K562 (cell line): ENCODE measurements at regions not wholly inside any gene's neighbourhood (a gene's known extent, or its start where the extent isn't known, plus 50 kb on each side); places are given as distances from the start of the nearest gene placed in this dataset.

Experiments used
- ATAC-seq: fragments of 200-7000 bp; cut with Tn5 transposase; 3 replicates; pipeline ENCODE4 v1.9.1; 2020; ENCODE audit warnings: moderate library complexity
- BruUV-seq: library from RNA; stranded (reverse); fragments of 400-500 nt; replicated peaks from 2 replicates; lab custom pipeline; 2021; lab: Mats Ljungman, UMichigan
- CTCF ChIA-PET: fragments of 300-600 bp; formaldehyde crosslinking; extraction: SDS; loops from one replicate; lab custom pipeline; 2021; ENCODE audit warnings: low intra/inter-chr PET ratio; lab: Yijun Ruan, JAX
- POLR2A ChIA-PET: fragments of 300-600, 350-650 bp; sonication (Branson Sonifier 250); formaldehyde crosslinking; extraction: SDS; loops from one replicate; lab custom pipeline; 2021; ENCODE audit warnings: antibody characterized with exemption, inconsistent platforms; lab: Yijun Ruan, JAX
- DNase-seq, 4 experiments: peaks; one replicate each; pipeline versions ENCODE4 v3.0.0 to v3.0.0-alpha.2; 2011 to 2018; ENCODE audit warnings: low spot score in 3 of 4, mixed read lengths in 3 of 4; ENCODE audit errors: extremely low read depth in 1 of 4
- FAIRE-seq: peaks from 2 replicates; lab custom pipeline; 2011; peaks lifted over from hg19 to GRCh38; lab: Jason Lieb, UNC
- H2AFZ ChIP-seq: 2 replicates; pipeline ENCODE4 v1.6.0; 2011; ENCODE audit warnings: low read depth, low read length, control low read depth, inconsistent platforms
- H3K27ac ChIP-seq: fragments of 200-600 bp; 3 replicates; pipeline ENCODE4 v1.8.0; 2011; ENCODE audit warnings: low read depth, mild to moderate bottlenecking, control low read depth, inconsistent platforms, low read length, moderate library complexity, mixed read lengths; ENCODE audit errors: extremely low read depth
- H3K27me3 ChIP-seq, 2 experiments: fragments of 300-600 bp in 1 of 2; 2 replicates in 1 of 2; 3 replicates in 1 of 2; pipeline versions ENCODE4 v1.6.0 to v1.8.0; 2011; ENCODE audit warnings: inconsistent platforms in 2 of 2, low read length in 2 of 2, mild to moderate bottlenecking in 1 of 2, mixed read lengths in 1 of 2, moderate library complexity in 1 of 2; ENCODE audit not compliant: control insufficient read depth in 2 of 2, insufficient read depth in 2 of 2
- H3K36me3 ChIP-seq: fragments of 300-600 bp; 3 replicates; pipeline ENCODE4 v1.8.0; 2011; ENCODE audit warnings: mild to moderate bottlenecking, low read length, inconsistent platforms; ENCODE audit not compliant: control insufficient read depth, insufficient read depth
- H3K4me1 ChIP-seq, 2 experiments: fragments of 200-600 bp in 1 of 2; replicated peaks in 1 of 2; 2 replicates in 1 of 2; 3 replicates in 1 of 2; pipeline versions ENCODE4 v1.5.1 to v1.8.0; 2011; ENCODE audit warnings: inconsistent platforms in 2 of 2, low read length in 2 of 2, mild to moderate bottlenecking in 1 of 2, mixed read lengths in 1 of 2, moderate library complexity in 1 of 2; ENCODE audit not compliant: control insufficient read depth in 2 of 2, insufficient read depth in 2 of 2
- H3K4me2 ChIP-seq: 2 replicates; pipeline ENCODE4 v1.6.1; 2011; ENCODE audit warnings: low read length, control low read depth, inconsistent platforms, mixed read lengths; ENCODE audit not compliant: insufficient read depth
- H3K4me3 ChIP-seq: fragments of 200-600 bp; sonication (generic), shearing (Covaris generic); 2 replicates; pipeline ENCODE4 v1.5.1; 2016; ENCODE audit warnings: control low read depth, inconsistent platforms
- H3K79me2 ChIP-seq: fragments of 200-600 bp; 3 replicates; pipeline ENCODE4 v1.8.0; 2011; ENCODE audit warnings: low read length, inconsistent platforms; ENCODE audit not compliant: control insufficient read depth, insufficient read depth
- H3K9ac ChIP-seq, 2 experiments: 2 replicates each; pipeline versions ENCODE4 v1.6.0 to v1.6.1; 2011; ENCODE audit warnings: low read depth in 2 of 2, low read length in 2 of 2, control low read depth in 1 of 2, inconsistent platforms in 1 of 2, mild to moderate bottlenecking in 1 of 2, mixed read lengths in 1 of 2; ENCODE audit not compliant: insufficient read depth in 1 of 2
- H3K9me1 ChIP-seq: one replicate; pipeline ENCODE4 v1.6.0; 2011; ENCODE audit warnings: inconsistent platforms, mild to moderate bottlenecking, low read length, moderate library complexity; ENCODE audit not compliant: control insufficient read depth, insufficient read depth
- H3K9me3 ChIP-seq: replicated peaks from 2 replicates; pipeline ENCODE4 v1.5.1; 2011; ENCODE audit warnings: low read depth, low read length, inconsistent platforms; ENCODE audit not compliant: control insufficient read depth, insufficient read depth
- H4K20me1 ChIP-seq: replicated peaks from 2 replicates; pipeline ENCODE4 v1.6.1; 2011; ENCODE audit warnings: low read length, inconsistent platforms, mixed read lengths; ENCODE audit not compliant: control insufficient read depth, insufficient read depth
- CHCHD3 ChIP-seq: fragments of 250-450 bp; sonication (Bioruptor Pico); IDR thresholded peaks from 2 replicates; pipeline ENCODE4 v2.1.2; 2022; ENCODE audit warnings: mild to moderate bottlenecking
- NFE2 ChIP-seq: IDR thresholded peaks from 2 replicates; pipeline ENCODE4 v1.6.1; 2014; ENCODE audit warnings: antibody characterized with exemption, low read depth
- NFIC ChIP-seq: fragments of 450-650 bp; IDR thresholded peaks from 2 replicates; pipeline ENCODE4 v1.6.1; 2017; ENCODE audit warnings: mild to moderate bottlenecking, inconsistent platforms
- POLR2G ChIP-seq: fragments of 200-400 bp; formaldehyde crosslinking; IDR thresholded peaks from 2 replicates; pipeline ENCODE4 v1.6.1; 2017; ENCODE audit warnings: low read depth, mild to moderate bottlenecking, antibody characterized with exemption, low read length, moderate library complexity
- RBM14 ChIP-seq: fragments of 200-400 bp; formaldehyde crosslinking; IDR thresholded peaks from 2 replicates; pipeline ENCODE4 v1.6.1; 2018; ENCODE audit warnings: low read depth, mild to moderate bottlenecking, low read length, moderate library complexity, borderline replicate concordance; ENCODE audit not compliant: insufficient read depth
- SNIP1 ChIP-seq: fragments of 450-650 bp; IDR thresholded peaks from 2 replicates; pipeline ENCODE4 v1.7.1; 2017; ENCODE audit warnings: low read depth, mild to moderate bottlenecking
- TEAD2 ChIP-seq: fragments of 450-650 bp; IDR thresholded peaks from 2 replicates; pipeline ENCODE4 v1.6.1; 2016; ENCODE audit warnings: missing genetic modification characterization, control low read depth, missing compliant biosample characterization
- ZKSCAN3 ChIP-seq: fragments of 250-450 bp; sonication (Bioruptor Pico); IDR thresholded peaks from 2 replicates; pipeline ENCODE4 v1.4.0; 2020
- WGBS: fragments of 100-300 bp; shearing (Covaris generic); methylation state at CpG from one replicate; pipeline ENCODE4 v1.1.6; 2016; ENCODE audit warnings: low coverage, mixed read lengths; ENCODE audit not compliant: insufficient coverage; ENCODE audit errors: missing lambda C conversion rate; 5-methylcytosine and 5-hydroxymethylcytosine counted together
- in situ Hi-C: fragments of 300-500 bp; cut with MboI; formaldehyde crosslinking; loops from 4 replicates; pipeline ENCODE4 v1.15.0; 2018; ENCODE audit warnings: inconsistent platforms, mixed read lengths
- intact Hi-C: fragments of 100-400 bp; cut with micrococcal nuclease; formaldehyde crosslinking; loops from 2 replicates; pipeline ENCODE4 v1.14.2; 2022
- TF ChIP-seq, protein P1 (sequence below), 2 experiments: IDR thresholded peaks in 1 of 2; conservative IDR thresholded peaks in 1 of 2; 2 replicates each; pipeline ENCODE4 v1.6.1; 2016; ENCODE audit warnings: low read depth in 2 of 2, mild to moderate bottlenecking in 1 of 2, missing compliant biosample characterization in 1 of 2, missing genetic modification characterization in 1 of 2, moderate library complexity in 1 of 2

DNA sequence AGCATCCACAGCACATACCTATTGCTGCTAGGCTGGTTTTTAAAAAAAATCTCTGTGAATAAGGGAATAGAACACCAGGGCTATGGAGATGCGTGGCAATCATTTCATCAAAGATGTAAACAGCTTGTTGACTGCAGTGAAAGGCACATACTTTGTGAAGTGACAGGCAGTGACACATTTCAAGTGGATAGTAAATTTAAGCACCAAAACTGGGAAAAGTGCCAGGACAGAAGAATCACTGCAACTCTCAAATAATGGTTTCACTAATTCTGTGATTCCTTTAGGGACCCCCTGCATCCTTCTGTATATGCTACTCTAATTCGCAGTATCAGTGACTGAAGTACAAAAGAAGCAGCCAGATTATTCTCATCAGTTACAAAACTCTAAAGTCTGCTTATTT lies 145.2 kb upstream of the KLF14 start:
- Histone ChIP-seq H3K9me3 (no peaks in the 10 kb centered on the region), H3K4me1 (no peaks in the 10 kb centered on the region), H3K9me1 (no peaks in the 10 kb centered on the region), H4K20me1 (0 out of 2 replicates have a peak, but pooled peaks cover 3% of the 10 kb centered on the region), H3K36me3 (no peaks in the 10 kb centered on the region), H3K4me2 (no peak overlapping the region), H3K4me3 (no peak overlapping the region), H3K27me3 (no peaks in the 10 kb centered on the region), H3K27ac (no peak overlapping the region), H3K79me2 (no peaks in the 10 kb centered on the region), H2AFZ (no peak overlapping the region), H3K9ac (no peak overlapping the region)
- 52% methylated on average over 2 of the region's 2 CpGs for WGBS
- DNase-seq, result no peak
- in situ Hi-C loops, result no loop called here
- intact Hi-C loops, result loop anchor here (5.0 kb wide), 1 partner anchor 628 kb away; no protein-coding TSS in a partner anchor
- FAIRE-seq, result no peak
- TF ChIP-seq SNIP1, result no peak
- TF ChIP-seq TEAD2 (tag), result no peak
- TF ChIP-seq POLR2G, result no peak
- no peak for TF ChIP-seq NFE2
- no peak for TF ChIP-seq CHCHD3 (CRISPR knock-in tag)
- TF ChIP-seq NFIC, result 0 out of 2 replicates have a peak, but pooled peaks have one; percentile 8
- TF ChIP-seq ZKSCAN3 (CRISPR knock-in tag), result no peak
- TF ChIP-seq, protein P1, sequence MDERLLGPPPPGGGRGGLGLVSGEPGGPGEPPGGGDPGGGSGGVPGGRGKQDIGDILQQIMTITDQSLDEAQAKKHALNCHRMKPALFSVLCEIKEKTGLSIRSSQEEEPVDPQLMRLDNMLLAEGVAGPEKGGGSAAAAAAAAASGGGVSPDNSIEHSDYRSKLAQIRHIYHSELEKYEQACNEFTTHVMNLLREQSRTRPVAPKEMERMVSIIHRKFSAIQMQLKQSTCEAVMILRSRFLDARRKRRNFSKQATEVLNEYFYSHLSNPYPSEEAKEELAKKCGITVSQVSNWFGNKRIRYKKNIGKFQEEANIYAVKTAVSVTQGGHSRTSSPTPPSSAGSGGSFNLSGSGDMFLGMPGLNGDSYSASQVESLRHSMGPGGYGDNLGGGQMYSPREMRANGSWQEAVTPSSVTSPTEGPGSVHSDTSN (CRISPR knock-in tag; IDR thresholded peaks at IDR 0.05; ENCODE audit: low read depth), result no peak
- TF ChIP-seq, protein P1 (tag; conservative IDR thresholded peaks at IDR 0.05; ENCODE audit: low read depth), result 0 out of 2 replicates have a peak, but pooled peaks have one; percentile 24
- TF ChIP-seq RBM14, result no peak
- POLR2A ChIA-PET, result no interaction called here
- BruUV-seq, result no TSS peak
- CTCF ChIA-PET, result no interaction called here
- no peak for ATAC-seq
